ENCODE measurements at regions not wholly inside any gene's neighbourhood (a gene's known extent, or its start where the extent isn't known, plus 50 kb on each side); places are given as distances from the start of the nearest gene placed in this dataset.

- TF ChIP-seq GATA3 (IDR thresholded peaks at IDR 0.05; ENCODE audit: low read depth, low read length) (no peak), GATA2 (IDR thresholded peaks at IDR 0.05; ENCODE audit: low read depth, low read length) (no peak)
Observed at GRCh38 chr1:164440232-164440631, 118.8 kb upstream of the PBX1 start.
